Neuronal stem cell (in vitro differentiated cells): ENCODE measurements at regions not wholly inside any gene's neighbourhood (a gene's known extent, or its start where the extent isn't known, plus 50 kb on each side); places are given as distances from the start of the nearest gene placed in this dataset.

ENCODE experiments used
- DNase-seq: peaks from one replicate; pipeline ENCODE4 v3.0.0-alpha.2; 2013; ENCODE audit warnings: low spot score
- H2AFZ ChIP-seq: one replicate; pipeline ENCODE4 v1.6.1; 2013; ENCODE audit warnings: mild to moderate bottlenecking, low read length, inconsistent platforms
- H2AK5ac ChIP-seq: 2 replicates; pipeline ENCODE4 v1.6.1; 2013; ENCODE audit warnings: low read depth, mild to moderate bottlenecking, inconsistent platforms, low read length, moderate library complexity, mixed read lengths
- H2BK120ac ChIP-seq: 2 replicates; pipeline ENCODE4 v1.6.1; 2013; ENCODE audit warnings: low read depth, mild to moderate bottlenecking, inconsistent platforms, low read length, moderate library complexity, mixed read lengths
- H2BK12ac ChIP-seq: one replicate; pipeline ENCODE4 v1.6.1; 2013; ENCODE audit warnings: low read length, inconsistent platforms
- H2BK15ac ChIP-seq: 2 replicates; pipeline ENCODE4 v1.6.1; 2013; ENCODE audit warnings: mild to moderate bottlenecking, low read length, inconsistent platforms, mixed read lengths
- H2BK5ac ChIP-seq: one replicate; pipeline ENCODE4 v1.6.1; 2013; ENCODE audit warnings: inconsistent platforms, mild to moderate bottlenecking, low read length, moderate library complexity
- H3K14ac ChIP-seq: one replicate; pipeline ENCODE4 v1.6.1; 2013; ENCODE audit warnings: low read length, inconsistent platforms
- H3K18ac ChIP-seq: 2 replicates; pipeline ENCODE4 v1.6.1; 2013; ENCODE audit warnings: low read length, inconsistent platforms
- H3K23ac ChIP-seq: 2 replicates; pipeline ENCODE4 v1.6.1; 2013; ENCODE audit warnings: low read depth, mild to moderate bottlenecking, mixed read lengths, low read length, inconsistent platforms; ENCODE audit not compliant: poor library complexity
- H3K27ac ChIP-seq: replicated peaks from 3 replicates; pipeline ENCODE4 v1.5.1; 2013; ENCODE audit warnings: low read length, inconsistent platforms
- H3K27me3 ChIP-seq, 3 experiments: 2 replicates each; pipeline ENCODE4 v1.6.1; 2013; ENCODE audit warnings: low read length in 3 of 3, mild to moderate bottlenecking in 2 of 3, inconsistent platforms in 1 of 3, low read depth in 1 of 3, mixed read lengths in 1 of 3, moderate library complexity in 1 of 3; ENCODE audit not compliant: control insufficient read depth in 3 of 3, insufficient read depth in 3 of 3
- H3K36me3 ChIP-seq, 2 donors: replicated peaks in 1 of 2; 2 replicates each; pipeline ENCODE4 v1.6.1; 2013; ENCODE audit warnings: low read length in 2 of 2; ENCODE audit not compliant: control insufficient read depth in 2 of 2, insufficient read depth in 2 of 2
- H3K4ac ChIP-seq: 2 replicates; pipeline ENCODE4 v1.6.1; 2013; ENCODE audit warnings: inconsistent platforms, mild to moderate bottlenecking, low read length, moderate library complexity
- H3K4me1 ChIP-seq, 2 donors: 1 replicate in 1 of 2; 2 replicates in 1 of 2; pipeline ENCODE4 v1.6.1; 2013; ENCODE audit warnings: low read length in 2 of 2, low read depth in 1 of 2; ENCODE audit not compliant: control insufficient read depth in 2 of 2, insufficient read depth in 1 of 2
- H3K4me2 ChIP-seq: one replicate; pipeline ENCODE4 v1.6.1; 2013; ENCODE audit warnings: mild to moderate bottlenecking, low read length, inconsistent platforms; ENCODE audit not compliant: insufficient read depth, poor library complexity, severe bottlenecking
- H3K4me3 ChIP-seq, 2 donors: 2 replicates each; pipeline ENCODE4 v1.5.1; 2013; ENCODE audit warnings: low read length in 2 of 2, mild to moderate bottlenecking in 2 of 2, inconsistent platforms in 1 of 2, moderate library complexity in 1 of 2
- H3K79me1 ChIP-seq: one replicate; pipeline ENCODE4 v1.6.1; 2013; ENCODE audit warnings: low read depth, mild to moderate bottlenecking, inconsistent platforms, low read length, moderate library complexity
- H3K9ac ChIP-seq: one replicate; pipeline ENCODE4 v1.6.1; 2013; ENCODE audit warnings: mild to moderate bottlenecking, low read depth, low read length, inconsistent platforms; ENCODE audit not compliant: poor library complexity
- H3K9me3 ChIP-seq, 2 donors: replicated peaks in 1 of 2; 2 replicates each; pipeline versions ENCODE3 to v1.6.1; 2013; ENCODE audit warnings: low read length in 2 of 2, mild to moderate bottlenecking in 2 of 2, inconsistent platforms in 1 of 2, low read depth in 1 of 2, mixed read lengths in 1 of 2, moderate library complexity in 1 of 2; ENCODE audit not compliant: control insufficient read depth in 2 of 2, insufficient read depth in 1 of 2
- H4K8ac ChIP-seq: one replicate; pipeline ENCODE4 v1.6.1; 2013; ENCODE audit warnings: low read depth, mild to moderate bottlenecking, inconsistent platforms, low read length, moderate library complexity
- H4K91ac ChIP-seq: one replicate; pipeline ENCODE4 v1.6.1; 2013; ENCODE audit warnings: low read length, low read depth, mild to moderate bottlenecking, inconsistent platforms; ENCODE audit not compliant: poor library complexity
- WGBS, 2 donors: extraction: QIAGEN DNeasy Blood & Tissue Kit; methylation state at CpG; one replicate each; pipeline ENCODE4 v1.1.7; 2013; ENCODE audit warnings: missing lambda C conversion rate in 2 of 2, mixed read lengths in 1 of 2; ENCODE audit not compliant: insufficient read length in 2 of 2, insufficient replicate concordance in 1 of 2; ENCODE audit errors: extremely low coverage in 2 of 2; 5-methylcytosine and 5-hydroxymethylcytosine counted together

GRCh38 chr11:122348659-122349409, 232.8 kb upstream of the BLID start:
- no peaks in the 10 kb centered on the region for H3K4me1 ChIP-seq
- H4K91ac ChIP-seq = no peak overlapping the region
- no peak overlapping the region for H2BK15ac ChIP-seq
- no peak overlapping the region for H3K4me2 ChIP-seq
- H2BK120ac ChIP-seq = no peak overlapping the region
- H2BK5ac ChIP-seq = no peak overlapping the region
- H3K36me3 ChIP-seq = no peaks in the 10 kb centered on the region
- no peak overlapping the region for H4K8ac ChIP-seq
- H3K9me3 ChIP-seq = no peaks in the 10 kb centered on the region
- H3K14ac ChIP-seq = no peak overlapping the region
- H3K4ac ChIP-seq = no peak overlapping the region
- no peak overlapping the region for H2BK12ac ChIP-seq
- no peak overlapping the region for H3K9ac ChIP-seq
- no peak overlapping the region for H2AK5ac ChIP-seq
- H3K27ac ChIP-seq = no peak overlapping the region
- H2AFZ ChIP-seq = no peak overlapping the region
- no peak for DNase-seq
- H3K23ac ChIP-seq = no peak overlapping the region
- no peaks in the 10 kb centered on the region for H3K79me1 ChIP-seq
- no peak overlapping the region for H3K18ac ChIP-seq
- H3K4me3 ChIP-seq = no peak overlapping the region
- no CpG with 5 or more reads among the region's 9 CpGs for WGBS, 2 donors
- H3K27me3 ChIP-seq = no peaks in the 10 kb centered on the region

- H3K4me2 ChIP-seq = no peak overlapping the region
Measured at GRCh38 chr11:122346006-122346405, 230.0 kb upstream of the BLID start.

GRCh38 chr11:122345586-122345985, 229.6 kb upstream of the BLID start:
- H3K4ac ChIP-seq = no peak overlapping the region

More at GRCh38 chr11:122346006-122346405, 230.0 kb upstream of the BLID start:
- H3K27ac ChIP-seq = no peak overlapping the region
- no peak overlapping the region for H2BK15ac ChIP-seq
- no peak overlapping the region for H3K4me3 ChIP-seq
- no peak overlapping the region for H2AK5ac ChIP-seq
- H3K4me1 ChIP-seq = peaks cover 0 to under 1% of the 10 kb centered on the region in 2 donors
- no peaks in the 10 kb centered on the region for H3K9me3 ChIP-seq
- H3K9ac ChIP-seq = no peak overlapping the region
- no peak overlapping the region for H2BK120ac ChIP-seq
- no peak overlapping the region for H4K91ac ChIP-seq
- no CpG with 5 or more reads among the region's 2 CpGs for WGBS, 2 donors
- no peaks in the 10 kb centered on the region for H3K27me3 ChIP-seq
- no peak overlapping the region for H2BK12ac ChIP-seq
- no peak overlapping the region for H3K23ac ChIP-seq
- H3K79me1 ChIP-seq = no peaks in the 10 kb centered on the region
- H3K4ac ChIP-seq = no peak overlapping the region
- H3K18ac ChIP-seq = no peak overlapping the region
- H2AFZ ChIP-seq = no peak overlapping the region
- no peak for DNase-seq
- no peaks in the 10 kb centered on the region for H3K36me3 ChIP-seq
- no peak overlapping the region for H3K14ac ChIP-seq
- H4K8ac ChIP-seq = no peak overlapping the region
- H2BK5ac ChIP-seq = no peak overlapping the region

GRCh38 chr11:122344215-122344614, 228.2 kb upstream of the BLID start:
- no peak overlapping the region for H2BK5ac ChIP-seq
- no peak overlapping the region for H4K8ac ChIP-seq
- peaks cover 3 to 8% of the 10 kb centered on the region in 2 donors for H3K4me1 ChIP-seq
- H3K4me3 ChIP-seq = no peak overlapping the region
- WGBS, 2 donors = no CpG with 5 or more reads among the region's 3 CpGs
- H3K23ac ChIP-seq = no peak overlapping the region
- H3K27me3 ChIP-seq = no peaks in the 10 kb centered on the region
- no peak for DNase-seq
- no peak overlapping the region for H3K4me2 ChIP-seq
- no peak overlapping the region for H3K14ac ChIP-seq
- H2BK15ac ChIP-seq = no peak overlapping the region
- no peak overlapping the region for H2AK5ac ChIP-seq
- H3K9me3 ChIP-seq = no peaks in the 10 kb centered on the region
- no peak overlapping the region for H2BK12ac ChIP-seq
- no peak overlapping the region for H3K18ac ChIP-seq
- no peak overlapping the region for H4K91ac ChIP-seq
- no peaks in the 10 kb centered on the region for H3K36me3 ChIP-seq
- no peak overlapping the region for H2AFZ ChIP-seq
- H2BK120ac ChIP-seq = no peak overlapping the region
- H3K27ac ChIP-seq = no peak overlapping the region
- no peaks in the 10 kb centered on the region for H3K79me1 ChIP-seq
- H3K4ac ChIP-seq = no peak overlapping the region
- no peak overlapping the region for H3K9ac ChIP-seq

More at GRCh38 chr11:122345586-122345985, 229.6 kb upstream of the BLID start:
- Histone ChIP-seq H2BK12ac (no peak overlapping the region), H3K9me3 (no peaks in the 10 kb centered on the region), H3K27me3 (no peaks in the 10 kb centered on the region), H2BK15ac (no peak overlapping the region), H2AK5ac (no peak overlapping the region), H3K27ac (no peak overlapping the region), H3K4me2 (no peak overlapping the region), H3K4me3 (no peak overlapping the region), H3K14ac (no peak overlapping the region), H2AFZ (no peak overlapping the region), H2BK120ac (no peak overlapping the region), H4K91ac (no peak overlapping the region), H3K18ac (no peak overlapping the region), H3K4me1 (peaks cover under 1 to 5% of the 10 kb centered on the region in 2 donors), H3K23ac (no peak overlapping the region), H3K36me3 (no peaks in the 10 kb centered on the region), H4K8ac (no peak overlapping the region), H3K9ac (no peak overlapping the region), H3K79me1 (no peaks in the 10 kb centered on the region), H2BK5ac (no peak overlapping the region)
- DNase-seq = no peak
- WGBS, 2 donors = no CpG with 5 or more reads among the region's 7 CpGs
